ENCODE measurements at regions not wholly inside any gene's neighbourhood (a gene's known extent, or its start where the extent isn't known, plus 50 kb on each side); places are given as distances from the start of the nearest gene placed in this dataset.

DNA sequence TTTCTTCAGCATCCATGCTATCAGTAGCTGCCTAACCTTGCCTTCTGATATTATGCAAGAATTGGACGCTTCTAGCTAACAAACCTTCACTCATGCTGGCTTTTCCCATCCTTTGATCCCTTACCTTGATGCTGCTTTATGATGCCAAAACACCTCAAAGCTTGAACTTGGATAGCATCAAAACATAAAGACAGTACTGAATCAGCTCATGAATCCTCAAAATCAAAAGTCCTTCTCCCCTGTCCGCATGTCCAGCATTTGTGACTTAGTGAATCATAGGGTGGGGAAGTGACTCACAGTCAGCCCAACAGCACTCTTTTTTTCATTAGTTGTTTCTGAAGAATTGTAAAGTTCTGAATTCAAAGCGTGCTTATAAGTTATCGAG, 89.5 kb upstream of the PIK3CG start:
- Mint-ChIP-seq H3K27me3 (ENCODE audit: insufficient read depth, low read depth, poor library complexity) (peaks cover 1% of the 10 kb centered on the region), H3K4me3 (no peak overlapping the region), H3K36me3 (ENCODE audit: low read depth) (no peaks in the 10 kb centered on the region), H3K9me3 (no peaks in the 10 kb centered on the region), H3K27ac (no peak overlapping the region), H3K4me1 (peaks cover 9% of the 10 kb centered on the region; the same call in 2 of the 3 replicates)
- Histone ChIP-seq H4K20me1 (replicated peaks; ENCODE audit: insufficient read depth) (no peaks in the 10 kb centered on the region), H3K4me1 (ENCODE audit: insufficient read depth) (no peaks in the 10 kb centered on the region), H3K27ac (ENCODE audit: low read depth) (no peak overlapping the region), H3K4me3 (no peak overlapping the region), H3K79me2 (replicated peaks; ENCODE audit: insufficient read depth) (no peaks in the 10 kb centered on the region), H3K9me2 (ENCODE audit: insufficient read depth) (peaks cover 3% of the 10 kb centered on the region; the same call in 1 of the 2 replicates), H3F3A (replicated peaks; ENCODE audit: low read depth) (no peaks in the 10 kb centered on the region), H2AFZ (no peak overlapping the region), H3K36me3 (ENCODE audit: insufficient read depth) (no peaks in the 10 kb centered on the region), H3K27me3 (ENCODE audit: insufficient read depth) (no peaks in the 10 kb centered on the region), H3K4me2 (no peak overlapping the region)
- ATAC-seq (no peak), DNase-seq (ENCODE audit: low spot score) (no peak)
- TF ChIP-seq, protein P1, sequence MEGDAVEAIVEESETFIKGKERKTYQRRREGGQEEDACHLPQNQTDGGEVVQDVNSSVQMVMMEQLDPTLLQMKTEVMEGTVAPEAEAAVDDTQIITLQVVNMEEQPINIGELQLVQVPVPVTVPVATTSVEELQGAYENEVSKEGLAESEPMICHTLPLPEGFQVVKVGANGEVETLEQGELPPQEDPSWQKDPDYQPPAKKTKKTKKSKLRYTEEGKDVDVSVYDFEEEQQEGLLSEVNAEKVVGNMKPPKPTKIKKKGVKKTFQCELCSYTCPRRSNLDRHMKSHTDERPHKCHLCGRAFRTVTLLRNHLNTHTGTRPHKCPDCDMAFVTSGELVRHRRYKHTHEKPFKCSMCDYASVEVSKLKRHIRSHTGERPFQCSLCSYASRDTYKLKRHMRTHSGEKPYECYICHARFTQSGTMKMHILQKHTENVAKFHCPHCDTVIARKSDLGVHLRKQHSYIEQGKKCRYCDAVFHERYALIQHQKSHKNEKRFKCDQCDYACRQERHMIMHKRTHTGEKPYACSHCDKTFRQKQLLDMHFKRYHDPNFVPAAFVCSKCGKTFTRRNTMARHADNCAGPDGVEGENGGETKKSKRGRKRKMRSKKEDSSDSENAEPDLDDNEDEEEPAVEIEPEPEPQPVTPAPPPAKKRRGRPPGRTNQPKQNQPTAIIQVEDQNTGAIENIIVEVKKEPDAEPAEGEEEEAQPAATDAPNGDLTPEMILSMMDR (conservative IDR thresholded peaks at IDR 0.05; ENCODE audit: low read depth in 2 of 2), result no peak
- no peak for TF ChIP-seq ZNF331 (CRISPR knock-in tag; IDR thresholded peaks at IDR 0.05; ENCODE audit: low read depth)
- TF ChIP-seq POLR2AphosphoS5 (IDR thresholded peaks at IDR 0.05; ENCODE audit: low read depth), result no peak
- no peak for TF ChIP-seq CREB1 (CRISPR knock-in tag; IDR thresholded peaks at IDR 0.05; ENCODE audit: low read depth)
- TF ChIP-seq, protein P2, sequence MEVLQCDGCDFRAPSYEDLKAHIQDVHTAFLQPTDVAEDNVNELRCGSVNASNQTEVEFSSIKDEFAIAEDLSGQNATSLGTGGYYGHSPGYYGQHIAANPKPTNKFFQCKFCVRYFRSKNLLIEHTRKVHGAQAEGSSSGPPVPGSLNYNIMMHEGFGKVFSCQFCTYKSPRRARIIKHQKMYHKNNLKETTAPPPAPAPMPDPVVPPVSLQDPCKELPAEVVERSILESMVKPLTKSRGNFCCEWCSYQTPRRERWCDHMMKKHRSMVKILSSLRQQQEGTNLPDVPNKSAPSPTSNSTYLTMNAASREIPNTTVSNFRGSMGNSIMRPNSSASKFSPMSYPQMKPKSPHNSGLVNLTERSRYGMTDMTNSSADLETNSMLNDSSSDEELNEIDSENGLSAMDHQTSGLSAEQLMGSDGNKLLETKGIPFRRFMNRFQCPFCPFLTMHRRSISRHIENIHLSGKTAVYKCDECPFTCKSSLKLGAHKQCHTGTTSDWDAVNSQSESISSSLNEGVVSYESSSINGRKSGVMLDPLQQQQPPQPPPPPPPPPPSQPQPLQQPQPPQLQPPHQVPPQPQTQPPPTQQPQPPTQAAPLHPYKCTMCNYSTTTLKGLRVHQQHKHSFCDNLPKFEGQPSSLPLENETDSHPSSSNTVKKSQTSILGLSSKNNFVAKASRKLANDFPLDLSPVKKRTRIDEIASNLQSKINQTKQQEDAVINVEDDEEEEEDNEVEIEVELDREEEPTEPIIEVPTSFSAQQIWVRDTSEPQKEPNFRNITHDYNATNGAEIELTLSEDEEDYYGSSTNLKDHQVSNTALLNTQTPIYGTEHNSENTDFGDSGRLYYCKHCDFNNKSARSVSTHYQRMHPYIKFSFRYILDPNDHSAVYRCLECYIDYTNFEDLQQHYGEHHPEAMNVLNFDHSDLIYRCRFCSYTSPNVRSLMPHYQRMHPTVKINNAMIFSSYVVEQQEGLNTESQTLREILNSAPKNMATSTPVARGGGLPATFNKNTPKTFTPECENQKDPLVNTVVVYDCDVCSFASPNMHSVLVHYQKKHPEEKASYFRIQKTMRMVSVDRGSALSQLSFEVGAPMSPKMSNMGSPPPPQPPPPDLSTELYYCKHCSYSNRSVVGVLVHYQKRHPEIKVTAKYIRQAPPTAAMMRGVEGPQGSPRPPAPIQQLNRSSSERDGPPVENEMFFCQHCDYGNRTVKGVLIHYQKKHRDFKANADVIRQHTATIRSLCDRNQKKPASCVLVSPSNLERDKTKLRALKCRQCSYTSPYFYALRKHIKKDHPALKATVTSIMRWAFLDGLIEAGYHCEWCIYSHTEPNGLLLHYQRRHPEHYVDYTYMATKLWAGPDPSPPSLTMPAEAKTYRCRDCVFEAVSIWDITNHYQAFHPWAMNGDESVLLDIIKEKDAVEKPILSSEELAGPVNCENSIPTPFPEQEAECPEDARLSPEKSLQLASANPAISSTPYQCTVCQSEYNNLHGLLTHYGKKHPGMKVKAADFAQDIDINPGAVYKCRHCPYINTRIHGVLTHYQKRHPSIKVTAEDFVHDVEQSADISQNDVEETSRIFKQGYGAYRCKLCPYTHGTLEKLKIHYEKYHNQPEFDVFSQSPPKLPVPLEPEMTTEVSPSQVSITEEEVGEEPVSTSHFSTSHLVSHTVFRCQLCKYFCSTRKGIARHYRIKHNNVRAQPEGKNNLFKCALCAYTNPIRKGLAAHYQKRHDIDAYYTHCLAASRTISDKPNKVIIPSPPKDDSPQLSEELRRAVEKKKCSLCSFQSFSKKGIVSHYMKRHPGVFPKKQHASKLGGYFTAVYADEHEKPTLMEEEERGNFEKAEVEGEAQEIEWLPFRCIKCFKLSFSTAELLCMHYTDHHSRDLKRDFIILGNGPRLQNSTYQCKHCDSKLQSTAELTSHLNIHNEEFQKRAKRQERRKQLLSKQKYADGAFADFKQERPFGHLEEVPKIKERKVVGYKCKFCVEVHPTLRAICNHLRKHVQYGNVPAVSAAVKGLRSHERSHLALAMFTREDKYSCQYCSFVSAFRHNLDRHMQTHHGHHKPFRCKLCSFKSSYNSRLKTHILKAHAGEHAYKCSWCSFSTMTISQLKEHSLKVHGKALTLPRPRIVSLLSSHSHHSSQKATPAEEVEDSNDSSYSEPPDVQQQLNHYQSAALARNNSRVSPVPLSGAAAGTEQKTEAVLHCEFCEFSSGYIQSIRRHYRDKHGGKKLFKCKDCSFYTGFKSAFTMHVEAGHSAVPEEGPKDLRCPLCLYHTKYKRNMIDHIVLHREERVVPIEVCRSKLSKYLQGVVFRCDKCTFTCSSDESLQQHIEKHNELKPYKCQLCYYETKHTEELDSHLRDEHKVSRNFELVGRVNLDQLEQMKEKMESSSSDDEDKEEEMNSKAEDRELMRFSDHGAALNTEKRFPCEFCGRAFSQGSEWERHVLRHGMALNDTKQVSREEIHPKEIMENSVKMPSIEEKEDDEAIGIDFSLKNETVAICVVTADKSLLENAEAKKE (CRISPR knock-in tag; IDR thresholded peaks at IDR 0.05), result no peak
- TF ChIP-seq STAT1 (IDR thresholded peaks at IDR 0.05; ENCODE audit: unreplicated experiment), result no peak
- TF ChIP-seq JUNB (IDR thresholded peaks at IDR 0.05; ENCODE audit: unreplicated experiment), result no peak
- TF ChIP-seq ZNF114 (CRISPR knock-in tag; IDR thresholded peaks at IDR 0.05), result no peak
- TF ChIP-seq, protein P3, sequence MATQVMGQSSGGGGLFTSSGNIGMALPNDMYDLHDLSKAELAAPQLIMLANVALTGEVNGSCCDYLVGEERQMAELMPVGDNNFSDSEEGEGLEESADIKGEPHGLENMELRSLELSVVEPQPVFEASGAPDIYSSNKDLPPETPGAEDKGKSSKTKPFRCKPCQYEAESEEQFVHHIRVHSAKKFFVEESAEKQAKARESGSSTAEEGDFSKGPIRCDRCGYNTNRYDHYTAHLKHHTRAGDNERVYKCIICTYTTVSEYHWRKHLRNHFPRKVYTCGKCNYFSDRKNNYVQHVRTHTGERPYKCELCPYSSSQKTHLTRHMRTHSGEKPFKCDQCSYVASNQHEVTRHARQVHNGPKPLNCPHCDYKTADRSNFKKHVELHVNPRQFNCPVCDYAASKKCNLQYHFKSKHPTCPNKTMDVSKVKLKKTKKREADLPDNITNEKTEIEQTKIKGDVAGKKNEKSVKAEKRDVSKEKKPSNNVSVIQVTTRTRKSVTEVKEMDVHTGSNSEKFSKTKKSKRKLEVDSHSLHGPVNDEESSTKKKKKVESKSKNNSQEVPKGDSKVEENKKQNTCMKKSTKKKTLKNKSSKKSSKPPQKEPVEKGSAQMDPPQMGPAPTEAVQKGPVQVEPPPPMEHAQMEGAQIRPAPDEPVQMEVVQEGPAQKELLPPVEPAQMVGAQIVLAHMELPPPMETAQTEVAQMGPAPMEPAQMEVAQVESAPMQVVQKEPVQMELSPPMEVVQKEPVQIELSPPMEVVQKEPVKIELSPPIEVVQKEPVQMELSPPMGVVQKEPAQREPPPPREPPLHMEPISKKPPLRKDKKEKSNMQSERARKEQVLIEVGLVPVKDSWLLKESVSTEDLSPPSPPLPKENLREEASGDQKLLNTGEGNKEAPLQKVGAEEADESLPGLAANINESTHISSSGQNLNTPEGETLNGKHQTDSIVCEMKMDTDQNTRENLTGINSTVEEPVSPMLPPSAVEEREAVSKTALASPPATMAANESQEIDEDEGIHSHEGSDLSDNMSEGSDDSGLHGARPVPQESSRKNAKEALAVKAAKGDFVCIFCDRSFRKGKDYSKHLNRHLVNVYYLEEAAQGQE (IDR thresholded peaks at IDR 0.05; ENCODE audit: unreplicated experiment), result no peak
- TF ChIP-seq EZH2phosphoT487 (IDR thresholded peaks at IDR 0.05; ENCODE audit: unreplicated experiment), result no peak
- TF ChIP-seq, protein P4, sequence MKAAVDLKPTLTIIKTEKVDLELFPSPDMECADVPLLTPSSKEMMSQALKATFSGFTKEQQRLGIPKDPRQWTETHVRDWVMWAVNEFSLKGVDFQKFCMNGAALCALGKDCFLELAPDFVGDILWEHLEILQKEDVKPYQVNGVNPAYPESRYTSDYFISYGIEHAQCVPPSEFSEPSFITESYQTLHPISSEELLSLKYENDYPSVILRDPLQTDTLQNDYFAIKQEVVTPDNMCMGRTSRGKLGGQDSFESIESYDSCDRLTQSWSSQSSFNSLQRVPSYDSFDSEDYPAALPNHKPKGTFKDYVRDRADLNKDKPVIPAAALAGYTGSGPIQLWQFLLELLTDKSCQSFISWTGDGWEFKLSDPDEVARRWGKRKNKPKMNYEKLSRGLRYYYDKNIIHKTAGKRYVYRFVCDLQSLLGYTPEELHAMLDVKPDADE (IDR thresholded peaks at IDR 0.05), result no peak
- no peak for TF ChIP-seq EZH2 (IDR thresholded peaks at IDR 0.05; ENCODE audit: low read depth, unreplicated experiment)
- TF ChIP-seq NANOG (IDR thresholded peaks at IDR 0.05; ENCODE audit: borderline replicate concordance), result no peak

Data from GM23338 (cell line).